GM19043 (cell line): ENCODE measurements at regions not wholly inside any gene's neighbourhood (a gene's known extent, or its start where the extent isn't known, plus 50 kb on each side); places are given as distances from the start of the nearest gene placed in this dataset.
A peak's percentile ranks its signal among the peaks of the same experiment; 100 is the strongest.
"Not testable (repeated sequence)": the region's sequence is repeated elsewhere in the genome, so short reads cannot be mapped to it uniquely, and the experiment has no call there.

ENCODE experiments used
- ATAC-seq: cut with Tn5 transposase; IDR thresholded peaks from one replicate; pipeline ENCODE4 v1.9.1; 2021; ENCODE audit warnings: low read depth; ENCODE audit not compliant: unreplicated experiment

- no peak for ATAC-seq
These were observed 423.0 kb downstream of the DIRAS2 start for GRCh38 chr9:90219548-90220118.

- not testable (repeated sequence) for ATAC-seq
These were observed 420.7 kb downstream of the DIRAS2 start for GRCh38 chr9:90221899-90222298.

- ATAC-seq: not testable (repeated sequence)
These were observed 415.7 kb downstream of the DIRAS2 start for GRCh38 chr9:90226839-90227338.

GRCh38 chr9:90233081-90233480 lies 409.5 kb downstream of the DIRAS2 start:
- ATAC-seq: not testable (repeated sequence)

- ATAC-seq: no peak
These were observed 402.1 kb downstream of the DIRAS2 start for GRCh38 chr9:90240541-90240940.

- no peak for ATAC-seq
These were observed 397.0 kb downstream of the DIRAS2 start for GRCh38 chr9:90245661-90246060.

- no peak for ATAC-seq
These were observed 393.5 kb downstream of the DIRAS2 start for GRCh38 chr9:90249094-90249493.

- no peak for ATAC-seq
These were observed 391.3 kb downstream of the DIRAS2 start for GRCh38 chr9:90251316-90251715.

- no peak for ATAC-seq
These were observed 386.3 kb downstream of the DIRAS2 start for GRCh38 chr9:90256345-90256744.

GRCh38 chr9:90259311-90260246 lies 383.0 kb downstream of the DIRAS2 start:
- ATAC-seq: no peak

- ATAC-seq: no peak
These were observed 380.9 kb downstream of the DIRAS2 start for GRCh38 chr9:90261698-90262097.

- ATAC-seq: no peak
These were observed 374.0 kb downstream of the DIRAS2 start for GRCh38 chr9:90268613-90269012.

- ATAC-seq: no peak
These were observed 370.9 kb downstream of the DIRAS2 start for GRCh38 chr9:90271707-90272106.

GRCh38 chr9:90274725-90275124 lies 367.9 kb downstream of the DIRAS2 start:
- no peak for ATAC-seq

- ATAC-seq: no peak
These were observed 356.7 kb downstream of the DIRAS2 start for GRCh38 chr9:90285946-90286345.

- ATAC-seq: peak; percentile 93
These were observed 354.9 kb downstream of the DIRAS2 start for GRCh38 chr9:90287567-90288274.

GRCh38 chr9:90288275-90288639 lies 354.4 kb downstream of the DIRAS2 start:
- ATAC-seq: no peak

GRCh38 chr9:90290716-90291485 lies 351.7 kb downstream of the DIRAS2 start:
- ATAC-seq: no peak

- ATAC-seq: no peak
These were observed 346.1 kb downstream of the DIRAS2 start for GRCh38 chr9:90296539-90296938.

GRCh38 chr9:90299968-90300367 lies 342.7 kb downstream of the DIRAS2 start:
- no peak for ATAC-seq
